ENCODE measurements at regions not wholly inside any gene's neighbourhood (a gene's known extent, or its start where the extent isn't known, plus 50 kb on each side); places are given as distances from the start of the nearest gene placed in this dataset.

GRCh38 chr7:68457481-68457880, 1140.8 kb upstream of the AUTS2 start (continued):
- TF ChIP-seq SIX5 (IDR thresholded peaks at IDR 0.05; ENCODE audit: low read depth, low read length) (no peak), MAFK (IDR thresholded peaks at IDR 0.05; ENCODE audit: low read depth, low read length) (no peak), CEBPB (IDR thresholded peaks at IDR 0.05; ENCODE audit: low read depth, low read length) (no peak), SP1 (IDR thresholded peaks at IDR 0.05; ENCODE audit: low read depth, low read length) (no peak)

Data from H1 (cell line).